Right lobe of liver (tissue), 4 donors: ENCODE measurements at regions not wholly inside any gene's neighbourhood (a gene's known extent, or its start where the extent isn't known, plus 50 kb on each side); places are given as distances from the start of the nearest gene placed in this dataset.

Experiments used
- POLR2A ChIP-seq: fragments of 450-650 bp; IDR thresholded peaks from one replicate; pipeline ENCODE4 v1.6.1; 2017; ENCODE audit warnings: antibody characterized with exemption, mild to moderate bottlenecking
- TF ChIP-seq, protein P1 (sequence below), 4 donors: fragments of 200-600 bp in 3 of 4; fragments of 450-650 bp in 1 of 4; IDR thresholded peaks; one replicate each; pipeline versions ENCODE4 v1.5.1 to v1.8.0; 2016 to 2022; ENCODE audit warnings: antibody characterized with exemption in 4 of 4, mild to moderate bottlenecking in 2 of 4
- donor health status: DM: no; HTN: no; CAD: no.
- donor health status: DM: no; HTN: no; CAD: no.
- donor health status: DM: no; HTN: yes; CAD: no.

DNA sequence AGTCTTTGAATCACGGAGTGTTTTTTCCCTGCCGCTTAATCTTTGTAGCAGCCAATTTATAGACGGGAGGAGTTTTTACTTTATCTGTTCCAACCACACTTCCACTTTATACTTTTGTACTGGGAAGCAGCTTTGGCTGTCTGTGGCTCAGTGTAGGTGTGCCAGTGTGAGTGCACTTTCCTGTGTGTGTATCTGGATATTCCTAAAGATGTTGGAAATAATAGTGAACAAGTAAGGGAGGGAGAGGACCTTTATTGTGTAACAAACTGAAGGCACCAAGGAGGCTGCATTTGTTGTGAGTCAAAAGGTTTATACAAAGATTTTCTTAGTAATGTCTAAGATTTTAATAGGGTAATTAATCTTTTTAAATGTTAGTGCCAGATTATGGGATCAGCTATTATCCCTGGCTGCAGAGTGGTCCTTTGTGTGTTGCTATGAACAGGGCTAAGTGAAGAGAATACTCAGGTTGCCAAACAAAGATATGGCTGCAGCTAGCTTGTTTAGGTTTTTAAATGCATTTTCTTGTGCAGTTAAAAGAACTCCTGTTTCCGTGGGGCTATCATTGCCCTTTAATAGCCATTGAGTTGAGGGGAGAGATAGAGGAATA, 226.3 kb downstream of the RNF144B start:
- TF ChIP-seq, protein P1, sequence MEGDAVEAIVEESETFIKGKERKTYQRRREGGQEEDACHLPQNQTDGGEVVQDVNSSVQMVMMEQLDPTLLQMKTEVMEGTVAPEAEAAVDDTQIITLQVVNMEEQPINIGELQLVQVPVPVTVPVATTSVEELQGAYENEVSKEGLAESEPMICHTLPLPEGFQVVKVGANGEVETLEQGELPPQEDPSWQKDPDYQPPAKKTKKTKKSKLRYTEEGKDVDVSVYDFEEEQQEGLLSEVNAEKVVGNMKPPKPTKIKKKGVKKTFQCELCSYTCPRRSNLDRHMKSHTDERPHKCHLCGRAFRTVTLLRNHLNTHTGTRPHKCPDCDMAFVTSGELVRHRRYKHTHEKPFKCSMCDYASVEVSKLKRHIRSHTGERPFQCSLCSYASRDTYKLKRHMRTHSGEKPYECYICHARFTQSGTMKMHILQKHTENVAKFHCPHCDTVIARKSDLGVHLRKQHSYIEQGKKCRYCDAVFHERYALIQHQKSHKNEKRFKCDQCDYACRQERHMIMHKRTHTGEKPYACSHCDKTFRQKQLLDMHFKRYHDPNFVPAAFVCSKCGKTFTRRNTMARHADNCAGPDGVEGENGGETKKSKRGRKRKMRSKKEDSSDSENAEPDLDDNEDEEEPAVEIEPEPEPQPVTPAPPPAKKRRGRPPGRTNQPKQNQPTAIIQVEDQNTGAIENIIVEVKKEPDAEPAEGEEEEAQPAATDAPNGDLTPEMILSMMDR (IDR thresholded peaks at IDR 0.05): no peak
- TF ChIP-seq POLR2A: no peak
